ENCODE measurements at regions not wholly inside any gene's neighbourhood (a gene's known extent, or its start where the extent isn't known, plus 50 kb on each side); places are given as distances from the start of the nearest gene placed in this dataset. TPM values are rescaled to one million over a fixed set of nuclear protein-coding genes. Genes with fewer than 3 reads are reported as not detected.

DNA sequence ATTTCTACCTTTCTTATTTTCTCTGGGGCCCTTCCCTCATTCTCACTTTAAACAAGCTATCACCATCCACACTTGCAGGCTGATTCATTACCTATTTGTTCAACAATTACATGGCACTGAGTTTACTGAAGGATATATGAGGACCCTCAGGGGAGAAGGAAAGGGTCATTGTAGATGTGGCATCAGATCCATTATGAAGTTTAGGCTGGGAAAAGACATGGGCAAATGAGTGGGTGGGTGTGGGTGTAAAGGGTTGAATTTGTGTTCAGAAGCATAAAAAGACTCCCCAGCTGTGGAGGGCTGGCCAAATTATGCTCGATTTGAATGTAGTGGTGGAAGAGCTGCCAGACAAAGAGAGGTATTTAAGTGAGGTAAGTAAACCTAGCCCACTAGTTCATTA, 55.9 kb upstream of the MTAP start:
- TF ChIP-seq, protein P1, sequence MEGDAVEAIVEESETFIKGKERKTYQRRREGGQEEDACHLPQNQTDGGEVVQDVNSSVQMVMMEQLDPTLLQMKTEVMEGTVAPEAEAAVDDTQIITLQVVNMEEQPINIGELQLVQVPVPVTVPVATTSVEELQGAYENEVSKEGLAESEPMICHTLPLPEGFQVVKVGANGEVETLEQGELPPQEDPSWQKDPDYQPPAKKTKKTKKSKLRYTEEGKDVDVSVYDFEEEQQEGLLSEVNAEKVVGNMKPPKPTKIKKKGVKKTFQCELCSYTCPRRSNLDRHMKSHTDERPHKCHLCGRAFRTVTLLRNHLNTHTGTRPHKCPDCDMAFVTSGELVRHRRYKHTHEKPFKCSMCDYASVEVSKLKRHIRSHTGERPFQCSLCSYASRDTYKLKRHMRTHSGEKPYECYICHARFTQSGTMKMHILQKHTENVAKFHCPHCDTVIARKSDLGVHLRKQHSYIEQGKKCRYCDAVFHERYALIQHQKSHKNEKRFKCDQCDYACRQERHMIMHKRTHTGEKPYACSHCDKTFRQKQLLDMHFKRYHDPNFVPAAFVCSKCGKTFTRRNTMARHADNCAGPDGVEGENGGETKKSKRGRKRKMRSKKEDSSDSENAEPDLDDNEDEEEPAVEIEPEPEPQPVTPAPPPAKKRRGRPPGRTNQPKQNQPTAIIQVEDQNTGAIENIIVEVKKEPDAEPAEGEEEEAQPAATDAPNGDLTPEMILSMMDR (IDR thresholded peaks at IDR 0.05) = no peak
- ATAC-seq (ENCODE audit: low FRiP score) = no peak
- no peak for DNase-seq (ENCODE audit: low spot score)

DNA sequence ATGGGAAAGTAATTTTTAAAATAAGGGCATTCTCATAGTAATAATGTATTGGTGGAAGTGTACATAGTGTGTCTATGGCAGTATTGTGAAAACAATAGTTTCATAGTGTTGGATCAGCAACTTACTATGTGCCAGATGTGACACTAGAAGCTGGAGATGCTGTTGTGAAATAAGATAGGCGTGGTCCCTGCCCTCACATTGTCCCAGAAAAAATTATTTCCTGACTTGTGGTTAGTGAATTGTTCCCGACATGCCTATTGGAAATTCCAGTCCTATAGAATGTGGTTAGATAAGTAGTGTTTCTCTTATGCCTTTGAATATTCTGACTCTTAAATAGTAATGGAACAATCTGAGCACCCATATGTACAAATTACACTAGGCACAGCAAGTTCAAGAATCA, 55.3 kb upstream of the MTAP start:
- DNase-seq (ENCODE audit: low spot score) (no peak), ATAC-seq (ENCODE audit: low FRiP score) (no peak)
- TF ChIP-seq, protein P1 (IDR thresholded peaks at IDR 0.05) = no peak

DNA sequence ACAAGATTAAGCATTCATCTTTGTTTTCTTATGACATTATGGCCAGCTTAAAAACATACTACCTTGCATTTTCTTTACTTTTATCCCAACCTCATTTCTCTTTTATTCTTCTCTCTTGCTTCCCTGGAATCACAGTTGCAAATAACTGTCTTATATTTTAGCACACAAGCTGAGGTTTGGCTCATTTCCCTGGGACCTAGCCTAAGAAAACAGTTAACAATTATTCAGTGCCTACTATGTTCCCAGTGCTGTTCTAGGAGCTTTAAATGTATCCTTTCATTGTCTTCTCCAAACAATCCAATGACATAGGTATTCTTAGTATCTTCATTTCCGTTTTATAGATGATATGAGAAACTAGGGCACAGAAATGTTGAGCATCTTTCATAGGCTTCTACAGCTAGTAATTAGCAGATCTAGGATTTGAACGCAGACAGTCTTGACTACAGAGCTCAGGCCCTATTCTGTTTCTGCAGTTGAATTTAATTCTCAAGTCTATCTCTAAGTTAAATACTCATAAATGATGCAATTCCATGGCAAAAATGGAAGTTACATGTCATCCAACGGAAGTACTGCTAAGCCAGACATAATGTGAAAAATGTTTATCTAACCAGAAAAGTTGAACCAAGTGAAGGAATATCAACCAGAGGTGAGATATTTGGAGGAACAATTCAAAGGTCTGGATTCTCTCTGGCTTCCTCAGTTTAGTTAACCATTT, 52.3 kb upstream of the MTAP start:
- TF ChIP-seq, protein P1 (IDR thresholded peaks at IDR 0.05) = no peak

DNA sequence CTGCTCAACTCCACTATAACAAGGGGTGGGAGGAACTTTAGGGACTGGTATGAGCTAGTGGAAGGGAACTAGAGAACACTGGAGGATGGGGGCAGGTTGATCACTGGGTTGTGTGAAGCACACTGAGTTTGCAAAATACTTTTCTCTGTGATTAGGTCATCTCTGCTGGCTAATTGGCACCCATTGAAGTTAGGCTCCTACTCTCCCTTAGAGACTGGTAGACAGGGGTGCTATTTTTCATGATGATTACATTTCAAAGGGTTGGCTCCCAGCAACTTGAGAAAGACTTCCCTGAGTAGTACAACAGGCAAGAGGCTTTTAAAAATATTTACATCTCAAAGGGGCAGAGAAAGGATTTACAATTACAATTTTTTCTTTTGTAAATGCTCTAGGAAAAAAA, 50.4 kb upstream of the MTAP start:
- no peak for DNase-seq (ENCODE audit: low spot score)

More for the DNA sequence above, 52.3 kb upstream of the MTAP start:
- ATAC-seq (ENCODE audit: low FRiP score) (no peak), DNase-seq (ENCODE audit: low spot score) (no peak)

More for the DNA sequence above, 50.4 kb upstream of the MTAP start:
- TF ChIP-seq, protein P1 (IDR thresholded peaks at IDR 0.05) = no peak
- no peak for ATAC-seq (ENCODE audit: low FRiP score)

Small RNAs in the stretch of these regions (small RNA-seq; reads per million reads assigned to genes)
- gene RN7SL151P = not detected
